Chondrocyte (in vitro differentiated cells): ENCODE measurements at regions not wholly inside any gene's neighbourhood (a gene's known extent, or its start where the extent isn't known, plus 50 kb on each side); places are given as distances from the start of the nearest gene placed in this dataset.
A peak's percentile ranks its signal among the peaks of the same experiment; 100 is the strongest.
"Not testable (repeated sequence)": the region's sequence is repeated elsewhere in the genome, so short reads cannot be mapped to it uniquely, and the experiment has no call there.

ENCODE experiments used
- DNase-seq: peaks from one replicate; pipeline ENCODE4 v3.0.0; 2021; ENCODE audit warnings: mixed read lengths, low spot score
- H3K27ac Mint-ChIP-seq: one replicate; pipeline ENCODE4 v1.8.0; 2021; ENCODE audit warnings: mild to moderate bottlenecking, moderate library complexity, mixed read lengths; ENCODE audit not compliant: unreplicated experiment
- H3K27me3 Mint-ChIP-seq: 2 replicates; pipeline ENCODE4 v1.8.0; 2021; ENCODE audit warnings: low read depth, mixed read lengths
- H3K36me3 Mint-ChIP-seq: 2 replicates; pipeline ENCODE4 v1.8.0; 2021; ENCODE audit warnings: low read depth, mixed read lengths
- H3K4me1 Mint-ChIP-seq: 2 replicates; pipeline ENCODE4 v1.8.0; 2021; ENCODE audit warnings: low read depth, mild to moderate bottlenecking, mixed read lengths
- H3K4me3 Mint-ChIP-seq: one replicate; pipeline ENCODE4 v1.8.0; 2021; ENCODE audit warnings: mild to moderate bottlenecking, moderate library complexity, mixed read lengths; ENCODE audit not compliant: unreplicated experiment
- H3K9me3 Mint-ChIP-seq: 2 replicates; pipeline ENCODE4 v1.8.0; 2021; ENCODE audit warnings: low read depth, mixed read lengths
- CTCF ChIP-seq: fragments of 200-600 bp; sonication (generic); IDR thresholded peaks from 2 replicates; pipeline ENCODE4 v1.5.0; 2021; ENCODE audit warnings: antibody characterized with exemption, mild to moderate bottlenecking, moderate library complexity

- no peaks in the 10 kb centered on the region for H3K27me3 Mint-ChIP-seq
- peak overlapping the region; percentile 93 for H3K27ac Mint-ChIP-seq
- H3K4me1 Mint-ChIP-seq: peaks cover 70% of the 10 kb centered on the region
- H3K9me3 Mint-ChIP-seq: peaks cover 3% of the 10 kb centered on the region
- no peak for DNase-seq
- H3K4me3 Mint-ChIP-seq: peak overlapping the region; percentile 51
- no peaks in the 10 kb centered on the region for H3K36me3 Mint-ChIP-seq
- no peak for TF ChIP-seq CTCF
Measured at GRCh38 chrX:45806410-45807121, 605.9 kb upstream of the DIPK2B start.

DNA sequence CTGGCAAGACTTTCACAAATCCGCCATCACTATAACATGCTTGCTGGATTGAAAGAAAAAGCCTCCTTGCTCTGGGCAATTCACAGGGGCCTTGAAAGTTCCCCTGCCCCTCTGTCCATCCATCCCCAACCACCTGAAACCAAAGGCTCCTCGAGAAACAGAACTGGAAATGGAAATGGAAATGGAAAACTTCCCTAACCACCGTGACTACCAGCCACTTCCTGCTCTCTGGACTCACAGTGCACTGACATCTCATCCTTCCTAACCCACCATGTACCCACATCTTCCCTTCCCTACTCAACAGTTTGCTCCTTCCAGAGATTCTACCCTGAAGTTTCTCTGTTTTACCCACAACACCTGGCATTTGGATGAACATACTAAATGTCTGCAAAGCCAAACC is 603.6 kb upstream of the DIPK2B start:
- Mint-ChIP-seq H3K27me3 (no peaks in the 10 kb centered on the region), H3K4me1 (peaks cover 79% of the 10 kb centered on the region), H3K4me3 (no peak overlapping the region), H3K27ac (peak overlapping the region; percentile 33), H3K36me3 (no peaks in the 10 kb centered on the region), H3K9me3 (peaks cover 3% of the 10 kb centered on the region)
- TF ChIP-seq CTCF: no peak
- no peak for DNase-seq

GRCh38 chrX:45803383-45803921 is 602.8 kb upstream of the DIPK2B start:
- H3K4me1 Mint-ChIP-seq: peaks cover 79% of the 10 kb centered on the region
- TF ChIP-seq CTCF: no peak
- peaks cover 3% of the 10 kb centered on the region for H3K9me3 Mint-ChIP-seq
- H3K36me3 Mint-ChIP-seq: no peaks in the 10 kb centered on the region
- H3K4me3 Mint-ChIP-seq: peak overlapping the region; percentile 49
- no peaks in the 10 kb centered on the region for H3K27me3 Mint-ChIP-seq
- peak overlapping the region; percentile 86 for H3K27ac Mint-ChIP-seq
- no peak for DNase-seq

- Mint-ChIP-seq H3K4me1 (peaks cover 79% of the 10 kb centered on the region), H3K36me3 (no peaks in the 10 kb centered on the region), H3K27ac (peak overlapping the region; percentile 79), H3K9me3 (peaks cover 3% of the 10 kb centered on the region), H3K4me3 (no peak overlapping the region), H3K27me3 (no peaks in the 10 kb centered on the region)
- DNase-seq: no peak
- peak; percentile 79 for TF ChIP-seq CTCF
Measured at GRCh38 chrX:45801554-45801953, 600.9 kb upstream of the DIPK2B start.

GRCh38 chrX:45800746-45801453 is 600.2 kb upstream of the DIPK2B start:
- not testable (repeated sequence) for H3K27me3 Mint-ChIP-seq, H3K9me3 Mint-ChIP-seq, DNase-seq, H3K36me3 Mint-ChIP-seq
- H3K4me1 Mint-ChIP-seq: peaks cover 72% of the 10 kb centered on the region
- H3K4me3 Mint-ChIP-seq: peak overlapping the region; percentile 38
- peak overlapping the region; percentile 79 for H3K27ac Mint-ChIP-seq
